HEK293 (cell line): ENCODE measurements at regions not wholly inside any gene's neighbourhood (a gene's known extent, or its start where the extent isn't known, plus 50 kb on each side); places are given as distances from the start of the nearest gene placed in this dataset.

Experiments used
- CTCF ChIA-PET: fragments of 350-600 bp; formaldehyde crosslinking; extraction: SDS; loops from one replicate; lab custom pipeline; 2021; ENCODE audit warnings: antibody characterized with exemption; lab: Yijun Ruan, JAX
- POLR2A ChIA-PET: fragments of 300-600 bp; formaldehyde crosslinking; extraction: SDS; loops from one replicate; lab custom pipeline; 2020; ENCODE audit warnings: antibody characterized with exemption, inconsistent platforms; lab: Yijun Ruan, JAX
- H3K27ac ChIP-seq: fragments of 200-500 bp; sonication (Bioruptor generic); 2 replicates; pipeline ENCODE4 v1.5.1; 2014; ENCODE audit warnings: low read depth, low read length, control low read depth, inconsistent platforms; ENCODE audit errors: extremely low read depth
- H3K36me3 ChIP-seq, 2 experiments: fragments of 200-500 bp in 1 of 2; sonication (Bioruptor generic) in 1 of 2; 1 replicate in 1 of 2; 2 replicates in 1 of 2; pipeline ENCODE4 v1.5.1; 2014 to 2017; ENCODE audit warnings: inconsistent platforms in 2 of 2, low read length in 2 of 2; ENCODE audit not compliant: control insufficient read depth in 2 of 2, insufficient read depth in 1 of 2
- H3K4me1 ChIP-seq: fragments of 200-500 bp; sonication (Bioruptor generic); 2 replicates; pipeline ENCODE4 v1.5.1; 2014; ENCODE audit warnings: mild to moderate bottlenecking, low read length, inconsistent platforms; ENCODE audit not compliant: control insufficient read depth, insufficient read depth
- H3K4me3 ChIP-seq: 2 replicates; pipeline ENCODE4 v1.5.1; 2011; ENCODE audit warnings: low read depth, mild to moderate bottlenecking, control low read depth, low read length, moderate library complexity
- H3K9me3 ChIP-seq: fragments of 200-500 bp; sonication (Bioruptor generic); 2 replicates; pipeline ENCODE4 v1.5.1; 2014; ENCODE audit warnings: low read depth, low read length, inconsistent platforms; ENCODE audit not compliant: control insufficient read depth, insufficient read depth
- HIC1 ChIP-seq: fragments of 450-650 bp; formaldehyde crosslinking; IDR thresholded peaks from 2 replicates; pipeline ENCODE4 v1.5.1; 2016; ENCODE audit warnings: missing biosample characterization, missing genetic modification characterization
- IKZF3 ChIP-seq: fragments of 450-650 bp; IDR thresholded peaks from 2 replicates; pipeline ENCODE4 v1.5.0; 2018; ENCODE audit warnings: missing biosample characterization, mild to moderate bottlenecking, missing genetic modification characterization, moderate library complexity
- KLF8 ChIP-seq: fragments of 450-650 bp; formaldehyde crosslinking; IDR thresholded peaks from 2 replicates; pipeline ENCODE4 v1.5.1; 2016; ENCODE audit warnings: missing biosample characterization, missing genetic modification characterization
- SCRT2 ChIP-seq: fragments of 450-650 bp; formaldehyde crosslinking; IDR thresholded peaks from 2 replicates; pipeline ENCODE4 v1.5.1; 2016; ENCODE audit warnings: missing biosample characterization, missing genetic modification characterization
- SETDB1 ChIP-seq: IDR thresholded peaks from one replicate; pipeline ENCODE4 v1.6.1; 2017; ENCODE audit warnings: mild to moderate bottlenecking, low read length, moderate library complexity, mixed read lengths; ENCODE audit not compliant: insufficient read length
- ZBTB20 ChIP-seq: fragments of 450-650 bp; formaldehyde crosslinking; IDR thresholded peaks from 2 replicates; pipeline ENCODE4 v1.5.1; 2016; ENCODE audit warnings: missing biosample characterization, missing genetic modification characterization
- ZBTB21 ChIP-seq: fragments of 450-650 bp; formaldehyde crosslinking; IDR thresholded peaks from 2 replicates; pipeline ENCODE4 v1.5.1; 2017; ENCODE audit warnings: missing biosample characterization, missing genetic modification characterization
- ZIC2 ChIP-seq: fragments of 450-650 bp; formaldehyde crosslinking; IDR thresholded peaks from 2 replicates; pipeline ENCODE4 v1.5.1; 2016; ENCODE audit warnings: missing biosample characterization, missing genetic modification characterization
- ZNF133 ChIP-seq: fragments of 450-650 bp; formaldehyde crosslinking; IDR thresholded peaks from 2 replicates; pipeline ENCODE4 v1.5.1; 2016; ENCODE audit warnings: missing biosample characterization, missing genetic modification characterization
- ZNF146 ChIP-seq: fragments of 450-650 bp; formaldehyde crosslinking; IDR thresholded peaks from 2 replicates; pipeline ENCODE4 v1.5.1; 2016; ENCODE audit warnings: missing biosample characterization, missing genetic modification characterization
- ZNF214 ChIP-seq: fragments of 450-650 bp; formaldehyde crosslinking; IDR thresholded peaks from 2 replicates; pipeline ENCODE4 v1.5.1; 2017; ENCODE audit warnings: missing biosample characterization, mild to moderate bottlenecking, missing genetic modification characterization, borderline replicate concordance
- ZNF221 ChIP-seq: fragments of 450-650 bp; formaldehyde crosslinking; IDR thresholded peaks from 2 replicates; pipeline ENCODE4 v1.5.1; 2017; ENCODE audit warnings: missing biosample characterization, missing genetic modification characterization, borderline replicate concordance
- ZNF223 ChIP-seq: fragments of 450-650 bp; formaldehyde crosslinking; IDR thresholded peaks from 2 replicates; pipeline ENCODE4 v1.5.1; 2016; ENCODE audit warnings: missing biosample characterization, missing genetic modification characterization
- ZNF23 ChIP-seq: fragments of 450-650 bp; formaldehyde crosslinking; IDR thresholded peaks from 2 replicates; pipeline ENCODE4 v1.5.1; 2016; ENCODE audit warnings: missing biosample characterization, missing genetic modification characterization, borderline replicate concordance
- ZNF280D ChIP-seq: fragments of 450-650 bp; formaldehyde crosslinking; IDR thresholded peaks from 2 replicates; pipeline ENCODE4 v1.5.1; 2016; ENCODE audit warnings: missing biosample characterization, missing genetic modification characterization
- ZNF354C ChIP-seq: fragments of 450-650 bp; formaldehyde crosslinking; IDR thresholded peaks from 2 replicates; pipeline ENCODE4 v1.5.1; 2016; ENCODE audit warnings: missing biosample characterization, missing genetic modification characterization, low read depth, borderline replicate concordance
- ZNF391 ChIP-seq: fragments of 450-650 bp; formaldehyde crosslinking; IDR thresholded peaks from 2 replicates; pipeline ENCODE4 v1.5.1; 2016; ENCODE audit warnings: low read depth, missing biosample characterization, missing genetic modification characterization, borderline replicate concordance
- ZNF610 ChIP-seq: fragments of 450-650 bp; formaldehyde crosslinking; IDR thresholded peaks from 2 replicates; pipeline ENCODE4 v1.5.1; 2016; ENCODE audit warnings: missing biosample characterization, missing genetic modification characterization, borderline replicate concordance
- ZNF660 ChIP-seq: fragments of 450-650 bp; IDR thresholded peaks from 2 replicates; pipeline ENCODE4 v1.5.1; 2018; ENCODE audit warnings: missing biosample characterization, mild to moderate bottlenecking, missing genetic modification characterization
- ZNF776 ChIP-seq: fragments of 450-650 bp; formaldehyde crosslinking; IDR thresholded peaks from 2 replicates; pipeline ENCODE4 v1.5.0; 2017; ENCODE audit warnings: missing biosample characterization, missing genetic modification characterization, borderline replicate concordance
- ZNF792 ChIP-seq: fragments of 450-650 bp; formaldehyde crosslinking; IDR thresholded peaks from 2 replicates; pipeline ENCODE4 v1.5.1; 2016; ENCODE audit warnings: missing biosample characterization, missing genetic modification characterization
- ZNF843 ChIP-seq: fragments of 450-650 bp; formaldehyde crosslinking; IDR thresholded peaks from 2 replicates; pipeline ENCODE4 v1.5.1; 2016; ENCODE audit warnings: missing biosample characterization, missing genetic modification characterization
- TF ChIP-seq, protein P1 (sequence below): fragments of 450-650 bp; formaldehyde crosslinking; IDR thresholded peaks from 2 replicates; pipeline ENCODE4 v1.5.1; 2016; ENCODE audit warnings: missing biosample characterization, missing genetic modification characterization

GRCh38 chr7:46527360-46527759, 606.3 kb upstream of the IGFBP3 start:
- Histone ChIP-seq H3K4me1 (no peaks in the 10 kb centered on the region), H3K27ac (no peak overlapping the region), H3K9me3 (no peaks in the 10 kb centered on the region), H3K36me3 (no peaks in the 10 kb centered on the region), H3K4me3 (no peak overlapping the region)
- CTCF ChIA-PET = no interaction called here
- POLR2A ChIA-PET = no interaction called here
- TF ChIP-seq SETDB1 = peak; percentile 94
- no peak for TF ChIP-seq ZNF280D

GRCh38 chr7:46525876-46526275, 604.8 kb upstream of the IGFBP3 start:
- no peaks in the 10 kb centered on the region for H3K4me1 ChIP-seq
- H3K9me3 ChIP-seq = no peaks in the 10 kb centered on the region
- H3K36me3 ChIP-seq = no peaks in the 10 kb centered on the region
- CTCF ChIA-PET = interaction anchor here (0.6 to 0.7 kb wide), 3 partner anchors 12 to 740 kb away, joined by 3 read pairs; no protein-coding TSS in a partner anchor
- TF ChIP-seq ZIC2 (tag by site-specific recombination) = no peak
- no peak for TF ChIP-seq ZNF214 (tag by site-specific recombination)
- TF ChIP-seq ZBTB20 (tag by site-specific recombination) = no peak
- no peak for TF ChIP-seq SCRT2 (tag by site-specific recombination)
- no peak for TF ChIP-seq ZNF776 (tag by site-specific recombination)
- no peak for TF ChIP-seq ZNF660 (tag by site-specific recombination)
- TF ChIP-seq ZNF146 (tag by site-specific recombination) = no peak
- no peak for TF ChIP-seq ZNF354C (tag by site-specific recombination)
- TF ChIP-seq ZNF23 (tag by site-specific recombination) = no peak
- TF ChIP-seq, all 188 proteins: peak for 0
- Histone ChIP-seq H3K27ac (no peak overlapping the region), H3K4me3 (no peak overlapping the region)
- POLR2A ChIA-PET = no interaction called here

DNA sequence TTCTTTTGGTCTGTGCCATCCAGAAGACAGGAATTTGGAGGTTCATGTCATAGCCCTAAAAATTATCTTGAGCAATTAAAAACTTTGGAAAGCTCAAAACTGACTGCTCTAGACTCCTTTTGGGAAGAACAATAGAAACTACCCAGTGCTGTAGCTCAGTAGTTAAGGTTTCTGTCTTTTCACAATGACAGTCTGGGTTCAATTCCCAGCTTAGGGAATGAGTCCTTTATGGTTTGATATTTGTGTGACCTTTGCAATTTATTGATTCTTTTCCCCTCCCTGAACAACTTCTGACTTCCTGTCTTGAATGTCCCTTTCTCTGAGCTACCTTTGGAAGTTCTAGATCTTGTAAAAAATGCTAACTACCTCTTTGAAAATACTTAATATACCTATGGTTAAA, 603.3 kb upstream of the IGFBP3 start:
- ChIA-PET CTCF (no interaction called here), POLR2A (no interaction called here)
- no peaks in the 10 kb centered on the region for H3K4me1 ChIP-seq
- H3K27ac ChIP-seq = no peak overlapping the region
- no peaks in the 10 kb centered on the region for H3K36me3 ChIP-seq
- no peaks in the 10 kb centered on the region for H3K9me3 ChIP-seq
- TF ChIP-seq KLF8 (tag by site-specific recombination) = no peak
- TF ChIP-seq ZBTB21 (tag by site-specific recombination) = no peak
- no peak for TF ChIP-seq ZNF792 (tag by site-specific recombination)
- no peak for TF ChIP-seq ZNF223 (tag by site-specific recombination)
- no peak for TF ChIP-seq ZNF843 (tag by site-specific recombination)
- TF ChIP-seq ZNF221 (tag by site-specific recombination) = no peak
- no peak overlapping the region for H3K4me3 ChIP-seq

- no peaks in the 10 kb centered on the region for H3K36me3 ChIP-seq
- H3K4me3 ChIP-seq = no peak overlapping the region
- POLR2A ChIA-PET = no interaction called here
- H3K9me3 ChIP-seq = no peaks in the 10 kb centered on the region
- H3K4me1 ChIP-seq = no peaks in the 10 kb centered on the region
- CTCF ChIA-PET = no interaction called here
- H3K27ac ChIP-seq = no peak overlapping the region
- TF ChIP-seq ZNF133 (tag by site-specific recombination) = no peak
- no peak for TF ChIP-seq ZNF391 (tag by site-specific recombination)
- TF ChIP-seq ZNF610 (tag by site-specific recombination) = no peak
- no peak for TF ChIP-seq IKZF3
- no peak for TF ChIP-seq HIC1 (tag by site-specific recombination)
- TF ChIP-seq, protein P1, sequence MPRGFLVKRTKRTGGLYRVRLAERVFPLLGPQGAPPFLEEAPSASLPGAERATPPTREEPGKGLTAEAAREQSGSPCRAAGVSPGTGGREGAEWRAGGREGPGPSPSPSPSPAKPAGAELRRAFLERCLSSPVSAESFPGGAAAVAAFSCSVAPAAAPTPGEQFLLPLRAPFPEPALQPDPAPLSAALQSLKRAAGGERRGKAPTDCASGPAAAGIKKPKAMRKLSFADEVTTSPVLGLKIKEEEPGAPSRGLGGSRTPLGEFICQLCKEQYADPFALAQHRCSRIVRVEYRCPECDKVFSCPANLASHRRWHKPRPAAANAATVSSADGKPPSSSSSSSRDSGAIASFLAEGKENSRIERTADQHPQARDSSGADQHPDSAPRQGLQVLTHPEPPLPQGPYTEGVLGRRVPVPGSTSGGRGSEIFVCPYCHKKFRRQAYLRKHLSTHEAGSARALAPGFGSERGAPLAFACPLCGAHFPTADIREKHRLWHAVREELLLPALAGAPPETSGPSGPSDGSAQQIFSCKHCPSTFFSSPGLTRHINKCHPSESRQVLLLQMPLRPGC (tag by site-specific recombination) = no peak
- no peak for TF ChIP-seq ZNF660 (tag by site-specific recombination)
Observed at GRCh38 chr7:46522354-46522906, 601.4 kb upstream of the IGFBP3 start.
